Peyer's patch (tissue), 4 donors: ENCODE measurements at regions not wholly inside any gene's neighbourhood (a gene's known extent, or its start where the extent isn't known, plus 50 kb on each side); places are given as distances from the start of the nearest gene placed in this dataset.

Source experiments
- CTCF ChIP-seq, 6 experiments: fragments of 450-650 bp in 4 of 6; fragments of 200-600 bp in 2 of 6; sonication (generic) in 1 of 6; IDR thresholded peaks; one replicate each; pipeline ENCODE4 v1.5.1; 2017 to 2019; ENCODE audit warnings: antibody characterized with exemption in 6 of 6, mild to moderate bottlenecking in 3 of 6, moderate library complexity in 1 of 6
- POLR2A ChIP-seq, 2 donors: fragments of 450-650 bp; IDR thresholded peaks; one replicate each; pipeline ENCODE4 v1.5.1; 2017; ENCODE audit warnings: antibody characterized with exemption in 2 of 2, mild to moderate bottlenecking in 2 of 2, moderate library complexity in 2 of 2

- no peak for TF ChIP-seq CTCF (IDR thresholded peaks at IDR 0.05)
- TF ChIP-seq POLR2A (IDR thresholded peaks at IDR 0.05): no peak
Measured at GRCh38 chr1:61607448-61607847, 117.5 kb downstream of the TM2D1 start.
